ENCODE measurements at regions not wholly inside any gene's neighbourhood (a gene's known extent, or its start where the extent isn't known, plus 50 kb on each side); places are given as distances from the start of the nearest gene placed in this dataset.

- TF ChIP-seq CTCF (IDR thresholded peaks at IDR 0.05; ENCODE audit: insufficient read depth, low read length) (no peak), POLR2AphosphoS5 (IDR thresholded peaks at IDR 0.05; ENCODE audit: low read depth) (no peak), REST (IDR thresholded peaks at IDR 0.05; ENCODE audit: insufficient replicate concordance, low read depth) (no peak), GABPA (IDR thresholded peaks at IDR 0.05; ENCODE audit: low read depth) (no peak), SPI1 (IDR thresholded peaks at IDR 0.05; ENCODE audit: borderline replicate concordance, low read depth) (no peak)
Observed at GRCh38 chr1:55943721-55944435, 635.5 kb downstream of the PLPP3 start.
